Dermis microvascular lymphatic vessel endothelial cell (primary cell): ENCODE measurements at regions not wholly inside any gene's neighbourhood (a gene's known extent, or its start where the extent isn't known, plus 50 kb on each side); places are given as distances from the start of the nearest gene placed in this dataset.
"Not testable (repeated sequence)": the region's sequence is repeated elsewhere in the genome, so short reads cannot be mapped to it uniquely, and the experiment has no call there.

Experiments used
- DNase-seq, 2 donors: peaks; one replicate each; pipeline versions ENCODE4 v3.0.0 to v3.0.0-alpha.2; 2010; ENCODE audit warnings: low read depth in 2 of 2

DNA sequence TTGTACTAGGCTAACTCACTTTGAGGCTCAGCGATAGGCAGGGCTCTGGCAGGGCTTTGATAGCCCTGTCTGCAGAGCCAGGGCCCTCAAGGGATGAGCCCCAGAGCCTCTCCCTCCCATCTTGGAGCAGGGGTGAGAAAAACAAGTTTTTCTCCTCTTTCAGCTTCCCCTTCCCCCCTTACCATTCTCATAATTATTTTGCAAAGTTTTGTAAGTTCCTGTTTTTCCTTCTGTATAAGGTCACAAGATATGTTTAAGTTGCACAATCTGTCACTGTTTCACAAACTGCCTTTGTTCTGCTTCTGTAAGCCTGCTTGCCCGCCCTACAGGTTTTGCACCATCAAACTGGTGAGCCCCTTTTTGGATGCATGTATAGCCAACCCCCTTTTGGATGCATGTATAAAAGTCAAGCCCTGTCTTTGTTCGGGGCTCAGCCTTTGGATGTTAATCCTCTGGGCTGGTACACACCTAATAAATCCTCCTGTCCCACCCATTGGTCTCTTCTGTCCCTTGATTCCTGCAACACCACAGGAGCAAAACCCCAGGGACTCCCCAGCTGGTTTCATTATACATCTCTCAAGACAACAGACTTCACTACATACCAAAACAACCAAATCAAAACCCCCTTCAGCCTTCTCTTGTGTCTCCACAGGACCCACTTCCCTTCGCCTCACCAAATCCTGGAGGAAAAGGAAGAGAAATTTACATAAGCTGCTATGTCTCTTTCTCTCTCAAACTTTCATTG, 52.5 kb upstream of the RESF1 start:
- DNase-seq = no peak

DNA sequence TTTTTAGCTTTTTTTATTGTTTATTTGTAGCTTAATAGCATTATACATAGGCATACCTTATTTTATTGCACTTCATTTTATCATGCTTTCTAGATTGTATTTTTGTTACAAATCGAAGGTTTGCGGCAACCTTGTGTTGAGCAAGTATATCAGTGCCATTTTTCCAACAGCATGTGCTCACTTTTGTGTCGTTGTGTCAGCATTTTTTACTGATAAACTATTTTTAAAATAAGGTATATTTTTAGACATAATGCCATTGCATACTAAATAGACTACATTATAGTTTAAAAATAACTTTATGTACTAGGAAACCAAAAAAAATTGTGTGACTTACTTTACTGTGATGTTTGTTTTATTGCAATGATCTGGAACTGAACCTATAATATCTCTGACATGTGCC, 56.2 kb upstream of the RESF1 start:
- no peak for DNase-seq

DNA sequence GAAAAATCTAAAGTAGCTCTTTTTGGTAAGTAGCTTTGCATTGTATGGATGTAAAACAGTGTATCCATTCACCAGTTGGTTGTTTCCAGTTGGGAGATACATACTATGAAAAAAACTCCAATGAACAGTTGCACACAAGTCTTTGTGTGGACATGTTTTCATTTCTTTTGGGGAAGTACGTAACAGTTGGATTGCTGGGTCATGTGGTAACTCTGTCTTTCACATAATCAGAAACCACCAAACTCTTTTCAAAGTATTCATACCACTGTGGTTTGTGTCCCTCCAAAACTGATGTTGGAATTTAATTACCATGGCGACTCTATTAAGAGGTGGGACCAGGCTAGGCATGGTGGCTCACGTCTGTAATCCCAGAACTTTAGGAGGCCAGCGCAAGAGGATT, 58.9 kb upstream of the RESF1 start:
- DNase-seq = no peak

DNA sequence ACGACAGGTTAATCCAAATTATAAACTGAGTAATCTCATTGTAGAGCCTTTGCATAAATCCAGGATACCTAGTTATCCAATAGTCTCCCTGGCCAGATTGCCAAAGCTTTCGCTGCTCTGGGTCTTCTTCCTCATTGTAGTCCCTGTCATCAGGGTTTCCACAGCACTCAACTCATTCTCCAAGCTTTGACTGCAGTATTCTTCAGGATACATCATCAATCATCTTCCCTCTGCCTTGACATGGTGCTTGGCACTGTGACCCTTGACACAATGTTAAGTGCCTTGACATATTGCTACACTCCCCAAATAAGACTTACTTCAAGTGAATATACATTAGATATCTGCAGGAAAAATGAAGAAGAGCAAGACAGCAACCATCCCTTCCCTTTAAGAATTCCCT, 60.1 kb upstream of the RESF1 start:
- DNase-seq = no peak

- peak; percentile 59 to 70 for DNase-seq
Measured at GRCh38 chr12:31897781-31898503, 61.3 kb upstream of the RESF1 start.

DNA sequence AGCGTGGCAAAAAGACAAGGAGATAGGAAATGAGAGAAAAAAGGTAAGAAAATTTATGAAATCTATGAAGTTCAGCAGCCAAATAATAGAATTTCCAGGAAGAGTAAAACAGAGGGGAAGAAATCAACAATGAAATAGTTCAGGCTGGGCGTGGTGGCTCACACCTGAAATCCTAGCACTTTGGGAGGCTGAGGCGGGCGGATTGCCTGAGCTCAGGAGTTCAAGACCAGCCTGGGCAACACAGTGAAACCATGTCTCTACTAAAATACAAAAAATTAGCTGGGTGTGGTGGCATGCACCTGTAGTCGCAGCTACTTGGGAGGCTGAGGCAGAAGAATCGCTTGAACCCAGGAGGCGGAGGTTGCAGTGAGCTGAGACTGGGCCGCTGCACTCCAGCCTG, 62.1 kb upstream of the RESF1 start:
- DNase-seq = not testable (repeated sequence)

DNA sequence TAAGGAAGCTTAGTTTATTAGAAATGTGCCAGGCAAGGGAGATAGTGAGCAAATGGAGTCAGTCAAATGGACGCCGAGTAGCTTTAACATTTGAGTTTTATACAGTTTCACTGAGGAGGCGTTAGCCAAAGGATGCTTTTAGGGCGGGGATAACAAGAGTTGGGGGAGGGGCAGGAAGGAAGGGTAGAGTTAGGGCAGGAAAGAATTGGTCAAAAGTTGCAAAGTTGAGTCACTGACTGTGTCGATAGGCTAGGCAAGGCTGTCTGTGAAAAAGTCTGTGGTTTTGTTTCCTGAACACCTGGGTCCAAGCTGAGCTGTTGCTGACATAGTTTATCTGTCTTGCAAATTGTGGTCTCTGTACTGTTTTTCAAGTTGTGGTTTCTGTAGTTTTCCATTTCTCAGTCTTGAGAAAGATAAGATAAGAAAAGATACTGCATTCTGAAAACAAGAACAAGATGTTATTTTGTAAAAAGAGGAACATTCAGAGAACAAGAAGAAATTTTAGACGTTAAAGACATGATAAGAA, 62.6 kb upstream of the RESF1 start:
- peak; percentile 46 to 84 for DNase-seq

GRCh38 chr12:31895449-31896150, 63.6 kb upstream of the RESF1 start:
- DNase-seq = no peak

- DNase-seq = no peak
Measured at GRCh38 chr12:31890295-31891285, 68.6 kb upstream of the RESF1 start.

- no peak for DNase-seq
Measured at GRCh38 chr12:31887109-31887811, 72.0 kb upstream of the RESF1 start.

- DNase-seq = not testable (repeated sequence)
Measured at GRCh38 chr12:31882682-31883081, 76.5 kb upstream of the RESF1 start.

DNA sequence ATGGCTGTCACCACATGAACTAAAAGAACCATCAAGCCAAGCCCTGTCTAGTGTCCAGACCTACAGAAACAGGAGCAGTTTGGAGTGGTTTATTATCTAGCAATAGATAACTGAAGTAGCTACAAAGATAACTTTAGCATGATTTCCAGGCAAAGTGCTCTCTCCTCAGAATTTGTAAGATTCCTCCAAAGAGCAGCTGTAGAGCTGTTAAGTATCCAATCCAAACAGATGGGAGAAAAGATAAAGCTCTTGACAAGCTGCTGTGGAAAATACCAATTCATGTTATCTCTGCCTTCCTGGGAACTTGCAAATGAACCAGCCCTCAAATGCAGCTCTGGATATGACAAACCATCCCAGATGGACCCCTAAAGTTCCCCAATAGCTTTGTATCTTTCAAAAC, 78.9 kb upstream of the RESF1 start:
- no peak for DNase-seq

- DNase-seq = no peak
Measured at GRCh38 chr12:31877884-31878283, 81.3 kb upstream of the RESF1 start.

DNA sequence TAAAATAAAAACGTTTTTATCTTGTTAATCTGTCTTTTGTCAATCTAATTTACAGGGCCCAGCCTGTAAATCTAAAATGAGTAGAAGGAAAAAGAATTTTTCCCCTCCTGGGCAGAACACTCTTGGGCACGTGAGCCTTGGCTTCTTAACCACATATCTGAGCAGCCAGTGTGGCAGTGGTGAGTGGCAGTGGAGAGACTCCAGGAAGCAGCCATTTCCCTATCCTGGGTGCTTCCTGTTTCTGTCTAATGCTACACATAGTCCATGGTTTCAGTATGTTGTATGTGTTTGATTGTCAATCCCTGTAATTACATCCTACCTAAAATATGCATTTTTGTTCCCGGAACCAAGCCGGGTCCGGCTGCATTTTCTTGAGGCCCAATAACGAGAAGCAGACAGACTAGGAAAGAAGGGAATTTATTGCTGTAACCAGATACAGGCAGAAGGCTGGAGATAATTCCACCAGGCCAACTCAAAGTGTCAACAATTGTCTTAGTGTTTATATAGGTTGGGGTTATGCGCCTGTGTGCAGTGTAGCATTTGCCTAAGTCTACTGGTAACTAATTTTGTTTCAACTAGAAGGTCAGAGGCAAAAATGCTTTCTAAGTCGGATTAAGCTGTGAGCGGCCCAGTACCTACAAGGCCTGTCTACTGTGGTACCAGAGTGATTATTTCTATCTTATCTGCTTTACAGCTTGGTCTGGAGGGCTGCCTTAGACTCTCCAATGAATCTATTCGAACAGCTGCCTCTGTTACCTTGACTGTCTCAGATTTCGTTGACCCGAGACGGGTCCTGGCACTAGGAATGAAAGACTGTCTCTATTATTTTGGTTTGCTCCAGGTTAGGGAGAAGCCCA, 82.4 kb upstream of the RESF1 start:
- no peak for DNase-seq

DNA sequence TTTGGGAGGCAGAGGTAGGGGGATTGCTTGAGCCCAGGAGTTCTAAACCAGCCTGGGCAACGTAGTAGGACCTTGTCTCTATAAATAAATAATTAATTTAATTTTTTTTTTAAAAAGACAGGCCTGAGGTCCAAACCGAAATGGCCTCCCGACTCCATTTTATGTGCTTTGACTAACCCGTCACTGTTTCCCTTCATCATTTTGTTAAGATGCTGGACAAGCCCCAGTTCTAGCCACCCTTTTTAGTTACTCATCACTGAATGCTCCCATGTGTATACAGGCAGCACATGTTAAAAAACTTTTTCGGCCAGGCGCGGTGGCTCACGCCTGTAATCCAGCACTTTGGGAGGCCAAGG, 83.6 kb upstream of the RESF1 start:
- DNase-seq = no peak

- DNase-seq = peak; percentile 68 to 96
Measured at GRCh38 chr12:31874961-31875608, 84.1 kb upstream of the RESF1 start.

DNA sequence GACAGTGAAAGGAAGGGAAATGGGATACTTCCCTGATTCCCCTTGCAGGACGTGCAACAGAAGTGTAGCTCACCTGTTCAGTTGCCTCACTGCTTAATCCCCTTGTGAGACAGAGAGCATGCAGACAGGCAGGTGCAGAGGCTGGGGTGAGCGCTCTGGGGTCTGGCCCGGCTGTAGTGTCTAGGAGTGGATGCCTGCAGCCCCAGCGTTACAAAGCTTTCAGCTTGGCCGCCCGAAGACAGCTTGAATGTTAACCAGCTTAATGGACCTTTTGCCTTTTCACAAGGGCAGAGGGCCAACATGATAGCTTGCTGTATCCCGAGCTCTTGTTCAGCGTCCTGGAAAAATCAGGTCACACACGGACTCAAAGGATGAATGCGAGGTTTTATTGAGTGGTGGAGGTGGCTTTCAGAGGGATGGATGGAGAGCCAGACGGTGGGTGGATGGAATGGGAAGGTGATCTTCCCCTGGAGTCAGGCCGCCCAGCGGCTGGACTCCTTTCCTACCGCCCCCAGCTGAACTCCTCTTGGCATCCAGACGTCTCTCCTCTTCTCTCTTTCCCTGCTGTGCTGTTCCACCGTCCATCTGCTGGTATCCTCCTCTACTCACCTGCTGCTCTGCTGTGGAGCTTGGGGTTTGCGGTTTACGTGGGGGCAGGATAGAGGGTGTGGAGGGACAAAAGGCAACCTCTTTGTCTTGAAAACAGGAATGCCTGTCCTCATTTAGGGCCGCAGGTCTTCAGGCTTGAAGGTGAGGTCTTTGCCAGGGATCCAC, 86.2 kb upstream of the RESF1 start:
- no peak for DNase-seq

DNA sequence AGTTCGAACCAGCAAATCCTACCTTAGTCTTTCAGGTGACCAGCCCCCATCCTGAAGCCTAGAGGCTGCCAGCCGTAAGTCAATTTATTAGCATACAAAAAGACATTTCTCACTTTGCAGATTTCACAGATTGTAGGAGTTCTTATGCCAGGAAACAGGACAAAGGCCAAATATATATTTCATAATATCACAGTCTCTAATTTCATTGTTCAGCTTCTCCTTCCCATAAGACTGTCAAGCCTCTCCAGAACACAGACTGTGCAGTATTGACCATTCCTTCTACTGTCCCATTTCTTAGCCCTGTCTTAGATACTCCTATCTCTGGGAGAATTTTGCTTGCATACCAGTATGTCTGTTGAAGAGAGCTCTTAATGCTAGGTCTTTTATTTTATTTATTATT, 89.2 kb upstream of the RESF1 start:
- DNase-seq = no peak
